Adrenal gland (tissue), 9 donors: ENCODE measurements at regions not wholly inside any gene's neighbourhood (a gene's known extent, or its start where the extent isn't known, plus 50 kb on each side); places are given as distances from the start of the nearest gene placed in this dataset.
"Not testable (repeated sequence)": the region's sequence is repeated elsewhere in the genome, so short reads cannot be mapped to it uniquely, and the experiment has no call there.

Experiments used
- DNase-seq, 7 donors: peaks; one replicate each; pipeline ENCODE4 v3.0.0-alpha.2; 2019 to 2020
- H3K27ac ChIP-seq, 5 donors: fragments of 200-600 bp; sonication (generic) in 4 of 5; 1 replicate in 3 of 5; 2 replicates in 2 of 5; pipeline versions ENCODE4 v1.5.1 to v1.8.0; 2016 to 2020; ENCODE audit warnings: mild to moderate bottlenecking in 1 of 5
- H3K27me3 ChIP-seq: fragments of 200-600 bp; 2 replicates; pipeline ENCODE4 v1.8.0; 2021
- H3K36me3 ChIP-seq, 2 donors: fragments of 200-600 bp; replicated peaks in 1 of 2; 1 replicate in 1 of 2; 2 replicates in 1 of 2; pipeline versions ENCODE4 v1.5.1 to v1.8.0; 2018 to 2022
- H3K4me1 ChIP-seq, 2 donors: fragments of 200-600 bp; replicated peaks in 1 of 2; 1 replicate in 1 of 2; 2 replicates in 1 of 2; pipeline versions ENCODE4 v1.5.1 to v1.8.0; 2018 to 2021
- H3K4me3 ChIP-seq, 4 donors: fragments of 200-600 bp; sonication (generic) in 3 of 4; one replicate each; pipeline ENCODE4 v1.5.1; 2016 to 2018
- H3K9me3 ChIP-seq, 3 donors: fragments of 200-600 bp; sonication (generic) in 1 of 3; replicated peaks in 1 of 3; 1 replicate in 2 of 3; 2 replicates in 1 of 3; pipeline versions ENCODE4 v1.5.1 to v1.8.0; 2016 to 2021
- CTCF ChIP-seq, 6 experiments: fragments of 450-650 bp in 4 of 6; fragments of 200-600 bp in 2 of 6; sonication (generic) in 1 of 6; IDR thresholded peaks; 1 replicate in 5 of 6; 2 replicates in 1 of 6; pipeline versions ENCODE4 v1.5.1 to v1.8.0; 2016 to 2021; ENCODE audit warnings: antibody characterized with exemption in 6 of 6, mild to moderate bottlenecking in 2 of 6, moderate library complexity in 1 of 6
- POLR2A ChIP-seq, 2 donors: fragments of 450-650 bp; IDR thresholded peaks; one replicate each; pipeline ENCODE4 v1.6.1; 2017; ENCODE audit warnings: antibody characterized with exemption in 2 of 2, mild to moderate bottlenecking in 2 of 2, moderate library complexity in 1 of 2
- WGBS, 4 donors: extraction: QIAGEN DNeasy Blood & Tissue Kit in 2 of 4; methylation state at CpG; one replicate each; pipeline versions ENCODE4 v1.1.5 to v1.1.7; 2013 to 2017; 5-methylcytosine and 5-hydroxymethylcytosine counted together
- intact Hi-C, 2 donors: fragments of 100-400 bp; cut with DNase I; formaldehyde crosslinking; loops; one replicate each; pipeline versions ENCODE4 v1.14.1 to v1.15.0; 2022 to 2023
- donor health status: healthy with polysubstance abuse.
- donor health status: Bipolar disorder and iron deficiency.
- donor health status: DM: yes; HTN: yes; CAD: no.
- donor health status: DM: no; HTN: no; CAD: no.
- donor health status: DM: no; HTN: no; CAD: no.

GRCh38 chr13:50248516-50249143, 233.4 kb downstream of the KCNRG start:
- 80 to 86% (median 85%) methylated on average over 3 of the region's 3 CpGs for WGBS, 4 donors
- no peaks in the 10 kb centered on the region for H3K36me3 ChIP-seq
- H3K27ac ChIP-seq = no peak overlapping the region
- TF ChIP-seq POLR2A (IDR thresholded peaks at IDR 0.05) (no peak), CTCF (IDR thresholded peaks at IDR 0.05) (no peak)
- peaks cover 4 to 10% of the 10 kb centered on the region in 2 donors for H3K4me1 ChIP-seq
- intact Hi-C loops = no loop called here
- H3K4me3 ChIP-seq = no peak overlapping the region
- H3K27me3 ChIP-seq = no peaks in the 10 kb centered on the region
- DNase-seq = no peak
- H3K9me3 ChIP-seq = no peaks in the 10 kb centered on the region

DNA sequence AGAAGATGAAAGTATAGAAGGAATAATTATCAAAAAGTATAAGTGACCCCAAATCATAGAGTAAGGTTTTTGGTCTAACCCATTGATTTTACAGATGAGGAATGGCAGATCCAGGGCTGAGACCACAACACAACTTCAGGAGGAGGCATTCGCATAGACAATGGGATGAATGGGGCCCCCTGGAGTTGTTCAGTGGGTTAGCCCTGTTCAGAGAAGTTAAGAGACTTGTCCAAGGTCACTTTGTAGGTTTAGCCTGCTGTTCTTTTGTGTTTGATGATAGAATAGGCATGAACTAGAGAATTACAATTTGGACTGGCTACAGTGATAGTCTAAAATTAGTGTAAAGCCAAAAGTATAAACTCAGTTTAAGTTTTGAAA, 233.9 kb downstream of the KCNRG start:
- intact Hi-C loops = no loop called here
- no peaks in the 10 kb centered on the region for H3K36me3 ChIP-seq
- DNase-seq = no peak
- 86 to 97% (median 92%) methylated on average over 1 of the region's 1 CpG for WGBS, 4 donors
- H3K27me3 ChIP-seq = no peaks in the 10 kb centered on the region
- TF ChIP-seq CTCF (IDR thresholded peaks at IDR 0.05) (no peak), POLR2A (IDR thresholded peaks at IDR 0.05) (no peak)
- H3K9me3 ChIP-seq = no peaks in the 10 kb centered on the region
- H3K4me1 ChIP-seq = peaks cover 4 to 10% of the 10 kb centered on the region in 2 donors
- H3K27ac ChIP-seq = no peak overlapping the region
- H3K4me3 ChIP-seq = no peak overlapping the region

GRCh38 chr13:50250401-50250800, 235.2 kb downstream of the KCNRG start:
- DNase-seq = peak in 1 of 7 donors; percentile 12
- WGBS, 4 donors = 71 to 78% (median 74%) methylated on average over 7 of the region's 7 CpGs
- H3K27ac ChIP-seq = no peak overlapping the region
- peaks cover 0 to under 1% of the 10 kb centered on the region in 2 donors for H3K4me1 ChIP-seq
- TF ChIP-seq POLR2A (IDR thresholded peaks at IDR 0.05) = no peak
- TF ChIP-seq CTCF (IDR thresholded peaks at IDR 0.05) = no peak
- H3K36me3 ChIP-seq = no peaks in the 10 kb centered on the region
- no peaks in the 10 kb centered on the region for H3K27me3 ChIP-seq
- no peaks in the 10 kb centered on the region for H3K9me3 ChIP-seq
- intact Hi-C loops = no loop called here
- no peak overlapping the region for H3K4me3 ChIP-seq

DNA sequence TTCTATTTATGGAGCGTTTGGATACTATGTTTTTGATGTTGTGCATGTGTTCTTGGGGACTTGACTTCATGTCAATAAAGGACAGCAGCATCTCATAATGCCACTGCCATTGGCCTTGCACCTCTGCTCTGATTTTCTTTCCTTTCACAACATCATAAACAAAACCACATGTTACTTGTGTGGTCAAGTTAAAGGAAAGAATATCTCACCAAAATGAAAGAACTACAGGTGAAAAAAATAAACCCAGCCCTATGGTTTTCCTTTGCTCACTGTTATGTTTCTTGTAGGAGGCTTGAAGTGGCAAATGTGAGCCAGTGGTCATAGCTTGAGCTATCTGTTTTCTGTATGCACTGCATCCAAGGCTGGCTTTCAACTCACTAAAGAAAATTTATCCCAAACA, 240.4 kb downstream of the KCNRG start:
- no peak for DNase-seq
- no peaks in the 10 kb centered on the region for H3K36me3 ChIP-seq
- no peak overlapping the region for H3K4me3 ChIP-seq
- H3K4me1 ChIP-seq = no peaks in the 10 kb centered on the region
- H3K27ac ChIP-seq = no peak overlapping the region
- TF ChIP-seq POLR2A (IDR thresholded peaks at IDR 0.05) (no peak), CTCF (IDR thresholded peaks at IDR 0.05) (no peak)
- no peaks in the 10 kb centered on the region for H3K27me3 ChIP-seq
- H3K9me3 ChIP-seq = no peaks in the 10 kb centered on the region
- 64 to 72% (median 69%) methylated on average over 1 of the region's 1 CpG for WGBS, 4 donors
- intact Hi-C loops = no loop called here

- H3K4me1 ChIP-seq, DNase-seq, H3K36me3 ChIP-seq, H3K27ac ChIP-seq, H3K9me3 ChIP-seq, H3K27me3 ChIP-seq, H3K4me3 ChIP-seq, intact Hi-C loops: not testable (repeated sequence)
- 71 to 88% (median 80%) methylated on average over 6 of the region's 6 CpGs for WGBS, 4 donors
Observed at GRCh38 chr13:50256536-50257321, 241.5 kb downstream of the KCNRG start.
